ENCODE measurements at regions not wholly inside any gene's neighbourhood (a gene's known extent, or its start where the extent isn't known, plus 50 kb on each side); places are given as distances from the start of the nearest gene placed in this dataset.

GRCh38 chr1:195376190-195376589 lies 1232.0 kb downstream of the KCNT2 start:
- no peak for DNase-seq (ENCODE audit: low read depth)
- no peak overlapping the region for H3K4me3 ChIP-seq (replicated peaks; ENCODE audit: low read depth, low read length)
- no peak for TF ChIP-seq CTCF (IDR thresholded peaks at IDR 0.05; ENCODE audit: low read length, missing control alignments)

DNA sequence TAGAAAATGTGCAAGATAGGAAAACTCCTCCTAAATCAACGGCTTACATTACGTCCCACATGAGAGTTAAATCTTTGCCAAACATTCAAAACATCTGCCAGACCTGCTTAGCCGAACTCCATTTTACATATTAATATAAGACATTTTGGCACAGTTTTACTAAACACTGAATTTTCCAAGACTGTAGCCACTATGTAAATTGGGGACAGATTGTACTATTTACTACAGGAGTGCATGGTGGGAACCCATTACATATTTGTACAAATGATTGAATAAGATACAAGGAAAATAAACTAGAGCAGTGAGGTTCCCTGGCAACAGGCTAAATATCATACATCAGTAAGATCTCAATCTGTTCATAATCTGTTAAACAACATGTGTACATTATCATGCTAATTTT lies 1234.4 kb downstream of the KCNT2 start:
- DNase-seq (ENCODE audit: low read depth) = no peak
- no peak overlapping the region for H3K4me3 ChIP-seq (replicated peaks; ENCODE audit: low read depth, low read length)

DNA sequence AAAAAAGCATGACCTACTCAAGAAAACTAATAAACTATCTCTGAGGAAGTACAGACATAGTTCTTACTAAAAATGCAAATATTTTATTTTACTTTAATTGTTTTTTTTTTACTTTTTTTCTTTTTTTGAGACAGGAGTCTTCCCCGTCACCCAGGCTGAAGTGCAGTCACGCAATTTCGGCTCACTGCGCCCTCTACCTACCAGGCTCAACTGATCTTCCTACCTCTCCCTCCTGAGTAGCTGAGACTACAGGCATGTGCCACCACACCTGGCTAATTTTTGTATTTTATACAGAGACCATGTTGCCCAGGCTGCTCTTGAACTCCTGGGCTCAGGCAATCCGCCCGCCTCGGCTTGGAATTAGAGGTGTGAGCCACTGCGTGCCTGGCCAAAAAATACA lies 1263.1 kb downstream of the KCNT2 start:
- DNase-seq (ENCODE audit: low read depth) = no peak
- no peak for TF ChIP-seq CTCF (IDR thresholded peaks at IDR 0.05; ENCODE audit: low read length, missing control alignments)
- no peak overlapping the region for H3K4me3 ChIP-seq (replicated peaks; ENCODE audit: low read depth, low read length)

More for the DNA sequence above, 1234.4 kb downstream of the KCNT2 start:
- TF ChIP-seq CTCF (IDR thresholded peaks at IDR 0.05; ENCODE audit: low read length, missing control alignments) = no peak

DNA sequence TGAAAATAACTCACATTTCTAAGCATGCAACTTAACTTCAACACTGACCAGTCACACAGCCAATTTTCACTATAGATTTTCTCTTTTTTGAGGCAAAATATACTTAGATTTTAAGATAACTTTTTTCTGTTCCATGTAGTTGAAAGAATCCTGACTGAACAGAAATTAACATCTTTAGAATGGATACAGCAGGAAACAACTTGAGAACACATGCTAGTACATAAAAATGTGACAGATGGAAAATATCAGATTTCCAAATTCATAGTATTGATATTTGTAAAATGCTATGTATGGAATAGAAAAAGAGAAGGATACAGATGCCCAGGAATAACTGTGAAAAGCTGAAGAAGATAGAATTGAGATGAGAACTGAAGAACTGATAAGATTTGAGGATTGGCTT lies 1270.6 kb downstream of the KCNT2 start:
- TF ChIP-seq CTCF (IDR thresholded peaks at IDR 0.05; ENCODE audit: low read length, missing control alignments) = no peak
- DNase-seq (ENCODE audit: low read depth) = no peak
- H3K4me3 ChIP-seq (replicated peaks; ENCODE audit: low read depth, low read length) = no peak overlapping the region

- no peak overlapping the region for H3K4me3 ChIP-seq (replicated peaks; ENCODE audit: low read depth, low read length)
- no peak for TF ChIP-seq CTCF (IDR thresholded peaks at IDR 0.05; ENCODE audit: low read length, missing control alignments)
- no peak for DNase-seq (ENCODE audit: low read depth)
Observed at GRCh38 chr1:195336812-195337211, 1271.4 kb downstream of the KCNT2 start.

DNA sequence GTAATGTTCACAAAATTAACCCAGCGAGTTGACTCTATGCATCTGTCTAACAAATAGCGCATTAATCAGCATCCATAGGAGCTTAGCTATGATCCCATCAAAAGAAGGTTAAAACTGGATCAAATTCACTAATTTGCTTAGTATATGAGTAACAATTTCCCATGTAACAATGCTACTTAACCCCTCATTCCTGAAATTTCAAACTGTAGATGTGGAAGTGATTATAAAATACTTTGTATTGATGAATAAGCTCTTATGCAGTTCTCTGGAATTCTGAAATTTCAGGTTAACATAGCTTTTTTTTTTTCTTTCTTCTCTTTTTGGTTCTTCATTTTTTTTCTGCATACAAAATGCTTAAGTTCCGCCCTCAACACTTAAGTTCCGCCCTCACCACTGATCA lies 1272.7 kb downstream of the KCNT2 start:
- no peak overlapping the region for H3K4me3 ChIP-seq (replicated peaks; ENCODE audit: low read depth, low read length)
- TF ChIP-seq CTCF (IDR thresholded peaks at IDR 0.05; ENCODE audit: low read length, missing control alignments) = no peak
- DNase-seq (ENCODE audit: low read depth) = no peak

DNA sequence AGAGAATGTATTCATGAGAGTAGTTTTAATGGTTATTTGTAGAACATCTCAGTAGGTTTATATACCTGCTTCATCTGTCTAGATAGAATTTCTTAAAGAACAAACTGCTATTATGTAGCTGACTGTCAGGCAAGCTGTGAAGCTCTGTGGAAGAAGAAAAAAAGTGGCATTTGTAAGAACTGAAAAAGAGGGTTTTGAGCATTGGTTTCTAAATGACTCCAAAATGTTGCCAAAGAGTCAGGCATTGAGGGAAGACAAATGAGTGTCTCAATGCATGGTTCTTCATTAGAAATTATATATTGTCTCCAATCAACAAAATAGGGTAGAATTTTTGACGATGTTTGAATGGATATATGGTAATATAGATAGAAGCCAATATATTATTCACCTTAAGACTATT lies 1276.1 kb downstream of the KCNT2 start:
- no peak overlapping the region for H3K4me3 ChIP-seq (replicated peaks; ENCODE audit: low read depth, low read length)
- no peak for DNase-seq (ENCODE audit: low read depth)
- TF ChIP-seq CTCF (IDR thresholded peaks at IDR 0.05; ENCODE audit: low read length, missing control alignments) = no peak
